Activated T-helper 2 cell treated with anti-CD3 and anti-CD28 coated beads, Interferon-gamma antibody, Interleukin-2, Interleukin-4, amounts not matched to agents 10 μg/mL and 5 μg/mL and 100 μg/mL, durations not matched to agents 14 hours and 24 hours and 36 hours (primary cell): ENCODE measurements at regions not wholly inside any gene's neighbourhood (a gene's known extent, or its start where the extent isn't known, plus 50 kb on each side); places are given as distances from the start of the nearest gene placed in this dataset.

ENCODE experiments used
- DNase-seq: peaks from one replicate; pipeline ENCODE4 v3.0.0; 2021; ENCODE audit warnings: low spot score
- H3K27ac Mint-ChIP-seq: one replicate; pipeline ENCODE4 v1.8.0; 2021; ENCODE audit warnings: mixed read lengths
- H3K27me3 Mint-ChIP-seq: one replicate; pipeline ENCODE4 v1.8.0; 2021; ENCODE audit warnings: low read depth, mixed read lengths
- H3K36me3 Mint-ChIP-seq: one replicate; pipeline ENCODE4 v1.8.0; 2021; ENCODE audit warnings: low read depth, mixed read lengths
- H3K4me1 Mint-ChIP-seq: one replicate; pipeline ENCODE4 v1.8.0; 2021; ENCODE audit warnings: low read depth, mixed read lengths
- H3K4me3 Mint-ChIP-seq: one replicate; pipeline ENCODE4 v1.8.0; 2021; ENCODE audit warnings: low read depth, mild to moderate bottlenecking, moderate library complexity, mixed read lengths
- H3K9me3 Mint-ChIP-seq: one replicate; pipeline ENCODE4 v1.8.0; 2021; ENCODE audit warnings: mixed read lengths
- intact Hi-C: fragments of 100-400 bp; cut with micrococcal nuclease; formaldehyde crosslinking; loops from one replicate; pipeline ENCODE4 v1.15.1; 2023

- no peak for DNase-seq
- H3K27me3 Mint-ChIP-seq = peaks cover 15% of the 10 kb centered on the region
- no peaks in the 10 kb centered on the region for H3K4me1 Mint-ChIP-seq
- no peaks in the 10 kb centered on the region for H3K36me3 Mint-ChIP-seq
- H3K9me3 Mint-ChIP-seq = no peaks in the 10 kb centered on the region
- no peak overlapping the region for H3K4me3 Mint-ChIP-seq
- H3K27ac Mint-ChIP-seq = no peak overlapping the region
- intact Hi-C loops = no loop called here
Observed at GRCh38 chr15:93170329-93170728, 81.3 kb upstream of the RGMA start.

- H3K4me3 Mint-ChIP-seq = no peak overlapping the region
- H3K4me1 Mint-ChIP-seq = peaks cover 8% of the 10 kb centered on the region
- no peak overlapping the region for H3K27ac Mint-ChIP-seq
- peaks cover 15% of the 10 kb centered on the region for H3K27me3 Mint-ChIP-seq
- no peak for DNase-seq
- H3K36me3 Mint-ChIP-seq = no peaks in the 10 kb centered on the region
- no peaks in the 10 kb centered on the region for H3K9me3 Mint-ChIP-seq
- intact Hi-C loops = no loop called here
Observed at GRCh38 chr15:93168910-93169309, 79.9 kb upstream of the RGMA start.

- H3K4me1 Mint-ChIP-seq = peaks cover 8% of the 10 kb centered on the region
- H3K36me3 Mint-ChIP-seq = no peaks in the 10 kb centered on the region
- H3K4me3 Mint-ChIP-seq = no peak overlapping the region
- H3K27ac Mint-ChIP-seq = no peak overlapping the region
- no peak for DNase-seq
- peaks cover 17% of the 10 kb centered on the region for H3K27me3 Mint-ChIP-seq
- intact Hi-C loops = no loop called here
- H3K9me3 Mint-ChIP-seq = no peaks in the 10 kb centered on the region
Observed at GRCh38 chr15:93167291-93167690, 78.3 kb upstream of the RGMA start.

GRCh38 chr15:93166675-93167074 is 77.7 kb upstream of the RGMA start:
- H3K36me3 Mint-ChIP-seq = no peaks in the 10 kb centered on the region
- H3K27ac Mint-ChIP-seq = no peak overlapping the region
- no peak for DNase-seq
- no peaks in the 10 kb centered on the region for H3K9me3 Mint-ChIP-seq
- H3K4me1 Mint-ChIP-seq = peaks cover 8% of the 10 kb centered on the region
- H3K27me3 Mint-ChIP-seq = peaks cover 17% of the 10 kb centered on the region
- H3K4me3 Mint-ChIP-seq = no peak overlapping the region
- intact Hi-C loops = no loop called here

- intact Hi-C loops = no loop called here
- Mint-ChIP-seq H3K27ac (no peak overlapping the region), H3K4me3 (no peak overlapping the region), H3K36me3 (no peaks in the 10 kb centered on the region), H3K9me3 (no peaks in the 10 kb centered on the region), H3K27me3 (peaks cover 13% of the 10 kb centered on the region), H3K4me1 (peaks cover 8% of the 10 kb centered on the region)
- no peak for DNase-seq
Observed at GRCh38 chr15:93165734-93166470, 76.9 kb upstream of the RGMA start.

- H3K4me1 Mint-ChIP-seq = peaks cover 8% of the 10 kb centered on the region
- H3K27ac Mint-ChIP-seq = no peak overlapping the region
- DNase-seq = no peak
- H3K36me3 Mint-ChIP-seq = no peaks in the 10 kb centered on the region
- no peaks in the 10 kb centered on the region for H3K9me3 Mint-ChIP-seq
- peaks cover 13% of the 10 kb centered on the region for H3K27me3 Mint-ChIP-seq
- no peak overlapping the region for H3K4me3 Mint-ChIP-seq
- intact Hi-C loops = no loop called here
Observed at GRCh38 chr15:93164409-93164808, 75.4 kb upstream of the RGMA start.

GRCh38 chr15:93162560-93162959 is 73.5 kb upstream of the RGMA start:
- Mint-ChIP-seq H3K27me3 (peaks cover 6% of the 10 kb centered on the region), H3K36me3 (no peaks in the 10 kb centered on the region), H3K9me3 (no peaks in the 10 kb centered on the region), H3K27ac (no peak overlapping the region), H3K4me3 (no peak overlapping the region), H3K4me1 (peaks cover 8% of the 10 kb centered on the region)
- no peak for DNase-seq
- intact Hi-C loops = no loop called here

GRCh38 chr15:93159930-93160329 is 70.9 kb upstream of the RGMA start:
- Mint-ChIP-seq H3K27ac (no peak overlapping the region), H3K4me3 (no peak overlapping the region), H3K9me3 (no peaks in the 10 kb centered on the region), H3K27me3 (peaks cover 2% of the 10 kb centered on the region), H3K4me1 (peaks cover 8% of the 10 kb centered on the region), H3K36me3 (no peaks in the 10 kb centered on the region)
- DNase-seq = no peak
- intact Hi-C loops = no loop called here

- Mint-ChIP-seq H3K4me3 (no peak overlapping the region), H3K9me3 (no peaks in the 10 kb centered on the region), H3K4me1 (no peaks in the 10 kb centered on the region), H3K27ac (no peak overlapping the region), H3K36me3 (no peaks in the 10 kb centered on the region), H3K27me3 (peaks cover under 1% of the 10 kb centered on the region)
- intact Hi-C loops = no loop called here
- DNase-seq = no peak
Observed at GRCh38 chr15:93158097-93158900, 69.3 kb upstream of the RGMA start.

GRCh38 chr15:93154666-93155065 is 65.7 kb upstream of the RGMA start:
- H3K9me3 Mint-ChIP-seq = no peaks in the 10 kb centered on the region
- no peaks in the 10 kb centered on the region for H3K36me3 Mint-ChIP-seq
- H3K4me3 Mint-ChIP-seq = no peak overlapping the region
- intact Hi-C loops = no loop called here
- H3K27me3 Mint-ChIP-seq = peaks cover 8% of the 10 kb centered on the region
- peaks cover 5% of the 10 kb centered on the region for H3K4me1 Mint-ChIP-seq
- no peak overlapping the region for H3K27ac Mint-ChIP-seq
- DNase-seq = no peak

GRCh38 chr15:93152951-93153350 is 63.9 kb upstream of the RGMA start:
- Mint-ChIP-seq H3K4me3 (no peak overlapping the region), H3K27me3 (peaks cover 8% of the 10 kb centered on the region), H3K9me3 (no peaks in the 10 kb centered on the region), H3K4me1 (peaks cover 5% of the 10 kb centered on the region), H3K27ac (no peak overlapping the region), H3K36me3 (no peaks in the 10 kb centered on the region)
- intact Hi-C loops = no loop called here
- DNase-seq = no peak

GRCh38 chr15:93152360-93152759 is 63.3 kb upstream of the RGMA start:
- H3K9me3 Mint-ChIP-seq = no peaks in the 10 kb centered on the region
- DNase-seq = no peak
- no peak overlapping the region for H3K27ac Mint-ChIP-seq
- peaks cover 5% of the 10 kb centered on the region for H3K4me1 Mint-ChIP-seq
- peaks cover 8% of the 10 kb centered on the region for H3K27me3 Mint-ChIP-seq
- no peaks in the 10 kb centered on the region for H3K36me3 Mint-ChIP-seq
- intact Hi-C loops = no loop called here
- H3K4me3 Mint-ChIP-seq = no peak overlapping the region
